NCI-H2227 (cell line): ENCODE measurements at regions not wholly inside any gene's neighbourhood (a gene's known extent, or its start where the extent isn't known, plus 50 kb on each side); places are given as distances from the start of the nearest gene placed in this dataset.
"Not testable (repeated sequence)": the region's sequence is repeated elsewhere in the genome, so short reads cannot be mapped to it uniquely, and the experiment has no call there.

Experiments
- DNase-seq: peaks from one replicate; lab custom pipeline; 2025; ENCODE audit not compliant: unreplicated experiment; lab: John Stamatoyannopoulos, UW

DNA sequence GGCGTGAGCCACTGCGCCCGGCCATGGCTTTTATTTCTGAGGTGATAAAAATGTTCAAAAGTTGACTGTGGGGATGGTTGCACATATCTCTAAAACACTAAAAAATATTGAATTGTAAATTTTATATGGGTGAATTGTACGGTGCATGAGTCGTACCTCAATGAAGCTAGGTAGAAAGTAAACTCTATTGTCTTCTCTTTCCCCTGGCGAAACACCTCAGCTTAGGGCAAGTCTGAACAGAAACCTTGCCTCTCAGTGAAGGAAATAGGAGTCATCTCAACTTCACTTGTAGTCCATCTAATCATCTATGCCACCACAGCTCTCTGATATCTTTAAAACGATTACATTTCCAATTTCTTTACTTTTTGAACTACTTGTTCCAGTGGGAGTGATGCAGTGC lies 309.6 kb downstream of the SPATA31A1 start:
- DNase-seq: not testable (repeated sequence)

DNA sequence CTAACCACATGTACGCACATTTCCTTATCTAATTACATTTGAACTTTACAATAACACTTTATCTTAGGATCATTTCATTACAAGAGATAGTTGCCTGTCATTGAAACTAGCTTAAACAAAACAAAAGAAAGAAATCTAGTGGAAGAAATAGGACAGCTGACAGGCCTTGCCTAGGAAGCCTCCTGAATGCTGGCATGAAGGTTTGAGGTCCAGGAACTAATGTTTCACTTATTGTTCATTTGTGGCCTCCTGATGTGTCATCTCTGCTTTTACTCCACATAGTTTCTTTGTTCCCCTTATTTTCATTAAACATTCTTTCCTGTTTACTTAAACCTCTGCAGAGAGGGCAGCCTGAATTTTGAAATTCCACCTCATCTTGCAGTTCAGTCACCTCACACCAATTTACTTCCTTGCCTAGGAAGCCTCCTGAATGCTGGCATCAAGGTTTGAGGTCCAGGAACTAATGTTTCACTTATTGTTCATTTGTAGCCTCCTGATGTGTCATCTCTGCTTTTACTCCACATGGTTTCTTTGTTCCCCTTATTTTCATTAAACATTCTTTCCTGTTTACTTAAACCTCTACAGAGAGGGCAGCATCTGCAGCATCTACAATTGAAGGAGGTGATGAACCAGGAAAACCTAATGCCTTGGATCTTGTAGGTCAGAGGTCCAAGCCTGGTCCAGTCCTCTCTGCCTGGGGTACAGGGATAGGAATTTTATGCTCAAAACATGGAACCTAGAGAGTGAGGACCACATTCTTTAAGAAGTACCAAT lies 319.2 kb downstream of the SPATA31A1 start:
- DNase-seq: not testable (repeated sequence)

- not testable (repeated sequence) for DNase-seq
These were observed 319.7 kb downstream of the SPATA31A1 start for GRCh38 chr9:39675211-39675553.

- not testable (repeated sequence) for DNase-seq
These were observed 323.2 kb downstream of the SPATA31A1 start for GRCh38 chr9:39678534-39679263.

GRCh38 chr9:39680694-39681401 lies 325.4 kb downstream of the SPATA31A1 start:
- DNase-seq: not testable (repeated sequence)

- DNase-seq: not testable (repeated sequence)
These were observed 373.4 kb downstream of the SPATA31A1 start for GRCh38 chr9:39728862-39729261.

DNA sequence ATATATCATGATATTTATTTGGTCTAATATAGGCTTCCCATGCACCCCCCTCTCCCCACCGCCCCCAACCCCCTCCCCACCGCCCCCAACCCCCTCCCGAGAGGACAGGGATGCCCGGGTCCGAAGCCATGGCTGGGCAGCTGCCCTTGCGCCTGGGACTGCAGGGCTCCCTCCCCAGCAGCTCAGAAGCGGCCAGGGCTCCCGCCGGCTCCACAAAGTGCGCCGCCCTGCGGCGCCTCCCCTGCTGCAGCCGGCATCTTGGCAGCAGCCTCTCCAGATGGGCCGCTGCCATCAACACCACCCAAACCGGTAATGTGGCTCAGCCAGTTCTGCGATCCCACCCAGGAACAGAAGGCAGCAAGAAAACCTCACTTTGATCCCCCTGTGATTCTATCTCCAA lies 389.4 kb downstream of the SPATA31A1 start:
- DNase-seq: not testable (repeated sequence)

DNA sequence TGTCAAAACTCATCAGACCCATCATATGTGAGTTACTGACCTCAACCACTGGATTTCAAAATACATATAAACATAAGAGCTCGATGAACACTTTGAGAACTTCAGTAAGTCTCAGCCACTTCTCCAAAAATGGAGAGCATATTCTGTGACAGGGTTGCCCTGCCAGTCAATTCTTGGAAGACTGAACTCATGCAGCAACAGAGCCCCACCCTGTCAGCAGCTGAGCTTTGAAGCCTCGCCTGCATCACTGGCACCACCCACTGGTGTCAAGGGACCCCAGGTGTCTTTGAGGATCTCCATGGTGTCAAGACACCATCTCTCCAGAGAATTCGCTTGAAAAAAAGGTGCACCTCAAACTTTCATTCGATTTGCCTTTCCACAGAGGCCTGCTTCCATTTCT lies 420.1 kb downstream of the SPATA31A1 start:
- not testable (repeated sequence) for DNase-seq

- DNase-seq: not testable (repeated sequence)
These were observed 435.9 kb downstream of the SPATA31A1 start for GRCh38 chr9:39791356-39791755.

DNA sequence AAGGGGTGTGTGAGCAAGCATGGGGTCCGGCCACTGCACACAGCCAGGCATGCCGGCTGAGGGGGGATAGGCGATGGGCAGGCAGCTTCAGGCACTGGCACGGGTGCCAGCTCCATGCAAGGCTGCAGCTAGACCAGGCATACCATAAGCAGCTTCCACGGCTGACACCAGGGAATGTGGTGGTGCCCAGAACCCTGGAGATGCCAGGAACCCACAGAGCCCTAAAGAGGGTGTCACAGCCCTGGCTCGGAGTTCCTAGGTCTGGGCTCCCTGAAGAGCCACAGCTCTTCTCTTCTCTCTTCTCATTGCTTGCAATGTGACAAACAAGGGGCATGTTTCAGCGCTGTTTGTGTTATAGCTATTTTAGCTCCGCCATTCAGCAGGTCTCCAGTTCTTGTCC lies 442.5 kb downstream of the SPATA31A1 start:
- not testable (repeated sequence) for DNase-seq

DNA sequence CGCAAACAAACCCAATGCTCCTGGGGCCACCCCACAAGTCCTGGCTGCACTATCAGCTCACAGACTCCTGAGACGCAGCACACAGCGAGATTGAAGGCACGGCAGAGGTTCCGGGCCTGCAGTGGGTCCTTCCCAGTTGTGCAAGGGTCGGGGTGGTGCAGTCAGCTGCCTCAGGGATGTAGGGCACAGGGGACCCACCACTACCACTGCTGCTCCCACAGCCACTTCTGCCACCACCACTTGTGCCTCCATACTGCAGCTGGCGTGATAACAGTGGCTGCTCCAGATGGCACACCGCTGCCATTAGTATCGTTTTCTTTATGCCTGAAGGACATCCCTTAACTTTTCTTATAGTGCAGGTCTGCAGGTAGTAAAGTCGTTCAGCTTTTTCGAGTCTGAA lies 443.8 kb downstream of the SPATA31A1 start:
- DNase-seq: not testable (repeated sequence)

GRCh38 chr9:39802561-39802960 lies 447.1 kb downstream of the SPATA31A1 start:
- not testable (repeated sequence) for DNase-seq

DNA sequence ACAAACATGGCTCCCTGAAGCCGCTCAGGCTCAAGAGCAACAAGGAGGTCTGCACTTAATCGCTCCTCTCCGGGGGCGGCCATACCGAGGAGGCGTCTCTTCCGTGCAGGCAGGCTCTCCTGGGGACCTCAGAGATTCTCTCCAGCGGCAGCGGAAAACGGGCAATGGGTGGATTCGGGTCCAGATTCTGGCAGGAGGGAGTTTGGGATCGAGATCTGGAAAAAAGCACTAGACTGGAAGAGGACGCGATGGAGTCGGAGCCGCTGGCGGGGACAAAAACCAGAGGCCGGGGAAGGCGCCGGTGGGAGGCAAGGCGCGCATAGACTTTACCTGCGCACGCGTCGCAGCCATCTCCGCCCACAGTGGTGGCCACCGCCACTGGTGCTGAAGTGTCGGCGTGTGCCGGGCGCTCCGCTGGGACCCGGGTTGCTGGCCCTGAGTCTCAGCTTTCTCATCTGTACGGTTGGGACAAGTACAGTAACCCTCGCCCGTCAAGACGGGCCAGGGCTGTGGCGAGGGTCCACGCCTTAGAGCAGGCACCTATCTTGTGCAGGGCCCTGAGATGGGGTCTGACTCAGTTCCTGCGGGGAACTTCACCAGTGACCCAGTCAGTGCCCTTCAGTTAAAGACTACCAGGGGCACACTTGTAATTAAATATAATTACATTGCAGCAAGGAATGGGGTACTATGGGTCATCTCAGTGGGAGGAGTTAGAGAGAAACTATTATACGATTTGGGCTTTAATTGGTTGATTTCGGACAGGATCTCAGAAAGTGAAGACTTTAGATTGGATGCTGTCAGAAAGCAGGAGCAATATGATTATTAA lies 454.1 kb downstream of the SPATA31A1 start:
- DNase-seq: peak; percentile 72

- DNase-seq: not testable (repeated sequence)
These were observed 454.9 kb downstream of the SPATA31A1 start for GRCh38 chr9:39810401-39810800.

DNA sequence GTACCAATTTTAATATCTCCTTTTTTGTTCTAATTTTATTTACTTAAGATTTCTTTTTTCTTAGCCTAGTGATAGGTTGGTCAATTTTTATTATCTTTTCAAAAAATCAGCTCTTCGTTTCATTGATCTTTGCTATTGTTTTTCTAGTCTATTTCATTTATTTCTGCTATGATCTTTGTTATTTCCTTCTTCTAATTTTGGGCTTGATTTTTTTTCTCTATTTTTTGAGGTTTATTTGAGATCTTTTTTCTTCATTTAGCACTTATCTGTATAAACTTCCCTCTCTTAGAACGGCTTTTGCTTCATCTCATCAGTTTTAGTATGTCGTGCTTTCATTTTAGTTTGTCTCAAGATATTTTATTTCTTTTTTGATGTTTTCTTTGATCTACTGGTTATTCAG lies 456.1 kb downstream of the SPATA31A1 start:
- DNase-seq: not testable (repeated sequence)

DNA sequence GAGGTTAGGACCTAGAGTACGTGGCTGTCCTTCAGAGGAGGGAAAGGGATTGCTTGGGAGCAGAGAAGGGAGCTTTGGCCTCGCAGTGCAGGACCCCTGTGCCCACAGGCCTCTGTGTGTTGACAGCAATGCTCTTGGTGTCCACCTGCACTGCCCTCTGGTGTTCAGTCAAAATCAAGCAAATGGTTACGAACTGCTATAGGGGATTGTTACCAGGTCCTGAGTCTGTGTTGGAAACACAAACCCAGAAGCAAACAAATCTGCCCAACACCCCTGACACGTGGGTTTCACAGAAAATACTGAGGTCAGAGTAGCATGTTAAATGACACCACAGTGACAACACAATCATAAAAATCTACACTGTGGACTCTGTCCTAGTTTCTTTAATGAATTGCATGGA lies 473.0 kb downstream of the SPATA31A1 start:
- not testable (repeated sequence) for DNase-seq
